ENCODE measurements at regions not wholly inside any gene's neighbourhood (a gene's known extent, or its start where the extent isn't known, plus 50 kb on each side); places are given as distances from the start of the nearest gene placed in this dataset.

DNA sequence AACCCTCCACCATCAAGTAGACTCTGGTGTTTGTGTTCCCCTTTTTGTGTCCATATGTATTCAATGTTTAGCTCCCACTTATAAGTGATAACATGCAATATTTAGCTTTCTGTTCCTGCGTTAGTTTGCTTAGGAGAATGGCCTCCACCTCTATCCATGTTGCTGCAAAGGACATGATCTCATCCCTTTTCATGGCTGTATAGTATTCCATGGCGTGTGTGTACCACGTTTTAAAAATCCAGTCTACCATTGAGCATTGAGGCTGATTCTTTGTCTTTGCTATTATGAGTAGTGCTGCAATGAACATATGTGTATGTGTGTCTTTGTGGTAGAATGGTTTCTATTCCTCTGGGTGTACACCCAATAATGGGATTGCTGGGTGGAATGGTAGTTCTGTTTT is 140.1 kb downstream of the BASP1 start:
- TF ChIP-seq, protein P1, sequence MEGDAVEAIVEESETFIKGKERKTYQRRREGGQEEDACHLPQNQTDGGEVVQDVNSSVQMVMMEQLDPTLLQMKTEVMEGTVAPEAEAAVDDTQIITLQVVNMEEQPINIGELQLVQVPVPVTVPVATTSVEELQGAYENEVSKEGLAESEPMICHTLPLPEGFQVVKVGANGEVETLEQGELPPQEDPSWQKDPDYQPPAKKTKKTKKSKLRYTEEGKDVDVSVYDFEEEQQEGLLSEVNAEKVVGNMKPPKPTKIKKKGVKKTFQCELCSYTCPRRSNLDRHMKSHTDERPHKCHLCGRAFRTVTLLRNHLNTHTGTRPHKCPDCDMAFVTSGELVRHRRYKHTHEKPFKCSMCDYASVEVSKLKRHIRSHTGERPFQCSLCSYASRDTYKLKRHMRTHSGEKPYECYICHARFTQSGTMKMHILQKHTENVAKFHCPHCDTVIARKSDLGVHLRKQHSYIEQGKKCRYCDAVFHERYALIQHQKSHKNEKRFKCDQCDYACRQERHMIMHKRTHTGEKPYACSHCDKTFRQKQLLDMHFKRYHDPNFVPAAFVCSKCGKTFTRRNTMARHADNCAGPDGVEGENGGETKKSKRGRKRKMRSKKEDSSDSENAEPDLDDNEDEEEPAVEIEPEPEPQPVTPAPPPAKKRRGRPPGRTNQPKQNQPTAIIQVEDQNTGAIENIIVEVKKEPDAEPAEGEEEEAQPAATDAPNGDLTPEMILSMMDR (IDR thresholded peaks at IDR 0.05), result no peak
- TF ChIP-seq EZH2 (IDR thresholded peaks at IDR 0.05; ENCODE audit: borderline replicate concordance, insufficient read depth, low read depth, low read length, poor library complexity, severe bottlenecking), result no peak

Data from B cell (primary cell).